ENCODE measurements at regions not wholly inside any gene's neighbourhood (a gene's known extent, or its start where the extent isn't known, plus 50 kb on each side); places are given as distances from the start of the nearest gene placed in this dataset.

GRCh38 chrX:5409106-5409505 is 819.6 kb downstream of the NLGN4X start:
- WGBS: 61% methylated on average over 5 of the region's 5 CpGs
- Histone ChIP-seq H3K4me3 (ENCODE audit: low read depth, low read length) (no peak overlapping the region), H3K27ac (ENCODE audit: low read depth) (no peak overlapping the region), H3K4me1 (ENCODE audit: insufficient read depth) (no peaks in the 10 kb centered on the region), H3K36me3 (ENCODE audit: insufficient read depth) (no peaks in the 10 kb centered on the region)
- no peak for DNase-seq (ENCODE audit: extremely low spot score)

DNA sequence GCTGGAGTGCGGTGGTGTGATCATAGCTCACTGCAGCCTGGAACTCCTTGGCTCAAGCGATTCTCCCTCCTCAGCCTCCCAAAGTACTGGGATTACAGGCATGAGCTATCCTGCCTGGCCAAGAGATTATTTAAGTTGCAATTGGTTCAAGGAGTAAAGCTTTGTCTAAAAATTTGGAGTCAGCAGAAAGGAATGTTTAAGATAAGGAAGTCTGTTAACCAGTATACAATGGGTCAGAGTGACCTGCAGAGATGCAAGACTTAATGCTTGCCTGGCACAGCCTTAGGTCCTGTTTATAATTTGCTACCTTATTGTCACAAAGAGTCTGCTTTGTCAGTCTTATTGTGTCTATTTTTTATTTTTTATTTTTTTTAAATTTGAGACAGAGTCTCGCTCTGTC is 826.2 kb downstream of the NLGN4X start:
- WGBS: 90% methylated on average over 3 of the region's 3 CpGs
- no peak for DNase-seq (ENCODE audit: extremely low spot score)

DNA sequence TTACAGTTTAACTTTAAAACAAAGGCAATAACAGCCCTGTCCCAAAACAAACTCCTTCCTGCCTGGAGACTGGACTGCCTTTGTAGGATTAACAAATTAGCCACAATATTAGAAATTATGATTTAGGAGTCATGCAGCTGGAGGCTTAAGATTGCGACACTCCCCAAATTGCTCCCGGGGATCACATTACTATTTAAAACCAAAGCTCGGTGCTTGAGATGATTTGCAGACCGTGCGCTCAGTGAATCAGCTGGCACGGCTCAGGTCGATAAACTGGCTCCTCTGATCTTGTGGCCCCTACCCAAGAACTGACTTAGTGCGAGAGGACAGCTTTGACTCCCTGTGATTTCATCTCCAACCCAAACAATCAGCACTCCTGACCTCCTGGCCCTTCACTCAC is 829.3 kb downstream of the NLGN4X start:
- no peaks in the 10 kb centered on the region for H3K36me3 ChIP-seq (ENCODE audit: insufficient read depth)
- 50% methylated on average over 8 of the region's 8 CpGs for WGBS

More for the DNA sequence above, 826.2 kb downstream of the NLGN4X start:
- Histone ChIP-seq H3K27ac (ENCODE audit: low read depth) (no peak overlapping the region), H3K4me3 (ENCODE audit: low read depth, low read length) (no peak overlapping the region), H3K36me3 (ENCODE audit: insufficient read depth) (no peaks in the 10 kb centered on the region), H3K4me1 (ENCODE audit: insufficient read depth) (no peaks in the 10 kb centered on the region)

GRCh38 chrX:5397409-5397808 is 831.3 kb downstream of the NLGN4X start:
- Histone ChIP-seq H3K4me1 (ENCODE audit: insufficient read depth) (no peaks in the 10 kb centered on the region), H3K36me3 (ENCODE audit: insufficient read depth) (no peaks in the 10 kb centered on the region), H3K27ac (ENCODE audit: low read depth) (no peak overlapping the region), H3K4me3 (ENCODE audit: low read depth, low read length) (no peak overlapping the region)
- no peak for DNase-seq (ENCODE audit: extremely low spot score)
- WGBS: 52% methylated on average over 7 of the region's 7 CpGs

More for the DNA sequence above, 829.3 kb downstream of the NLGN4X start:
- no peak overlapping the region for H3K4me3 ChIP-seq (ENCODE audit: low read depth, low read length)
- H3K4me1 ChIP-seq (ENCODE audit: insufficient read depth): no peaks in the 10 kb centered on the region
- no peak for DNase-seq (ENCODE audit: extremely low spot score)
- no peak overlapping the region for H3K27ac ChIP-seq (ENCODE audit: low read depth)

GRCh38 chrX:5390376-5390775 is 838.3 kb downstream of the NLGN4X start:
- no peak for DNase-seq (ENCODE audit: extremely low spot score)
- Histone ChIP-seq H3K36me3 (ENCODE audit: insufficient read depth) (no peaks in the 10 kb centered on the region), H3K27ac (ENCODE audit: low read depth) (no peak overlapping the region), H3K4me1 (ENCODE audit: insufficient read depth) (no peaks in the 10 kb centered on the region), H3K4me3 (ENCODE audit: low read depth, low read length) (no peak overlapping the region)
- WGBS: 85% methylated on average over 14 of the region's 14 CpGs

DNA sequence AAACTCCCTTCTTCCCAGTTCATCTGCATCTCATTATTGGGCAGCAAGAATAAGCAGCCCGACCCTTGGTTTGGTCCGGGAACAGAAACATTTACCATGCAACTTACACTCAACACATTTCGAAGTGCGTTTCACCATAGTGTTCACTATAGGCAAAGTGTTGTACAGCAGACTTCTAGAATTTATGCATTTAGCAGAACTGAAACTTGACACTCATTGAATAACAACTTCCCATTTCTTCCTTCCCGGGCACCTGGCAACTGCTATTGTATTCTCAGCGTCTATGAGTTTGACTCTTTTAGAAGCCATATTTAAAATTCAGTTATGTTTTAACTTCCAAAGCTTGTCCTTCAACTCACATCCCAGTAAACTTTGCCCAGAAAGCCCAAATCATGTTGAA is 840.6 kb downstream of the NLGN4X start:
- Histone ChIP-seq H3K27ac (ENCODE audit: low read depth) (no peak overlapping the region), H3K4me3 (ENCODE audit: low read depth, low read length) (no peak overlapping the region), H3K4me1 (ENCODE audit: insufficient read depth) (no peaks in the 10 kb centered on the region), H3K36me3 (ENCODE audit: insufficient read depth) (no peaks in the 10 kb centered on the region)
- DNase-seq (ENCODE audit: extremely low spot score): no peak
- WGBS: 82% methylated on average over 6 of the region's 6 CpGs

GRCh38 chrX:5380426-5380825 is 848.2 kb downstream of the NLGN4X start:
- no peak overlapping the region for H3K4me3 ChIP-seq (ENCODE audit: low read depth, low read length)
- no peak overlapping the region for H3K27ac ChIP-seq (ENCODE audit: low read depth)
- no peak for DNase-seq (ENCODE audit: extremely low spot score)
- no peaks in the 10 kb centered on the region for H3K36me3 ChIP-seq (ENCODE audit: insufficient read depth)
- 60% methylated on average over 3 of the region's 3 CpGs for WGBS
- no peaks in the 10 kb centered on the region for H3K4me1 ChIP-seq (ENCODE audit: insufficient read depth)

DNA sequence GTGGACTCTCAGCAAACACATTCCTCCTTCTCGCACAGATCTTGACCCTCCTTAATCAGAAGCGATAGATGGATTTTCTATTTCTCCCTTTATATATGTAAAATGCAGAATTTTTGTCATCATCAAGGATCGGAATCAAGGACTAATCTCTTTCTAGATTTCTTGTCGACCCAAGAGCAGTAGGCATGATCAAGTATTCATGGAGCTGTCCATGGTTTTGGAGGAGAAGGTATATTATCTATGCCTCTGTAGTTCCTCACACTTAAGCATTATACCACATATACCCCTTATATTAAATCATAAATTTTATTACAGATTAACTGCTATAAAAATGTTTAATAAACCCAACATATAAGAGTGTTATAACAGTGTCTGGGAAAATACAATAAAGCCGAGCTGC is 886.8 kb downstream of the NLGN4X start:
- Histone ChIP-seq H3K4me1 (ENCODE audit: insufficient read depth) (no peaks in the 10 kb centered on the region), H3K4me3 (ENCODE audit: low read depth, low read length) (no peak overlapping the region), H3K36me3 (ENCODE audit: insufficient read depth) (no peaks in the 10 kb centered on the region), H3K27ac (ENCODE audit: low read depth) (no peak overlapping the region)
- WGBS: 86% methylated on average over 5 of the region's 5 CpGs
- no peak for DNase-seq (ENCODE audit: extremely low spot score)

GRCh38 chrX:5337160-5337559 is 891.5 kb downstream of the NLGN4X start:
- 95% methylated on average over 3 of the region's 3 CpGs for WGBS
- no peak for DNase-seq (ENCODE audit: extremely low spot score)
- no peak overlapping the region for H3K4me3 ChIP-seq (ENCODE audit: low read depth, low read length)
- H3K27ac ChIP-seq (ENCODE audit: low read depth): no peak overlapping the region
- H3K36me3 ChIP-seq (ENCODE audit: insufficient read depth): no peaks in the 10 kb centered on the region
- H3K4me1 ChIP-seq (ENCODE audit: insufficient read depth): no peaks in the 10 kb centered on the region

DNA sequence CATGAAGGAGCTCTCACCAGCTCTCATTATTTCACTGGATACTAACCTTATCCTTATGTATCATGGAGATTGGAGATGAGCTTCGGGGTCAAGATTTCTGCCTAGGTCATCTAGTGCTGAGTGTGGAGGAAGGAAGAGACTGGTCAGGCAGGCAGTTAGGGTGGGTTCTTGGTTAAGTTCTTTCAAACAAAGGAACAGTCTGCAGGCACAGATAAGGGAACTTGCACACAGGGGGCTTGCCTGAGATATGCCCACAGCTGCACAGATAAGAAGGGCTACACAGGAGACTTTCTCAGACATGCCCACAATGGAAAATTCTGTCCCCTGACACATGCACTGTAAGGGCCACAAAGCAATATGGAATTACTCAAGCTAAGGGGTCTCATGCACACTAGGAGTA is 904.1 kb downstream of the NLGN4X start:
- no peak for DNase-seq (ENCODE audit: extremely low spot score)
- no peaks in the 10 kb centered on the region for H3K36me3 ChIP-seq (ENCODE audit: insufficient read depth)
- H3K4me1 ChIP-seq (ENCODE audit: insufficient read depth): no peaks in the 10 kb centered on the region
- WGBS: 93% methylated on average over 1 of the region's 1 CpG
- no peak overlapping the region for H3K4me3 ChIP-seq (ENCODE audit: low read depth, low read length)
- H3K27ac ChIP-seq (ENCODE audit: low read depth): no peak overlapping the region

DNA sequence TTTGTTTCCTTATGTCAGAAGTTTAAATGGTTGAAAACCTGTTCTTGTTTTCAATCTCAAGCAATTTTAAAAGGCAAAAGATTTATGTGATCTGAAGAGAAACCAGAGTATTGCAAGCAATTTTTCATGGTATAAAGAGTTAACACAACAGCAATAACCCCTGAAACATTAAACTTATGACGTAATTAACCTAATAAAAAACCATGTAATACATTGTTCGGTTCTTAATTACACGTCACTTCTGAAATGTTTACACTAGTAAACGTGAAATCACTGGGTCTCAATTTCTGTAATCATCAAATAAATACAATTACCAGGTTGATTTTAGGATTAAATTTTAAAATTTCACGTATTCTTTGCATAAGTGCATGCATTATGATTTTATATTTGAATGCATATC is 914.5 kb downstream of the NLGN4X start:
- H3K4me1 ChIP-seq (ENCODE audit: insufficient read depth): no peaks in the 10 kb centered on the region
- no peak overlapping the region for H3K27ac ChIP-seq (ENCODE audit: low read depth)
- no peak overlapping the region for H3K4me3 ChIP-seq (ENCODE audit: low read depth, low read length)
- H3K36me3 ChIP-seq (ENCODE audit: insufficient read depth): no peaks in the 10 kb centered on the region
- DNase-seq (ENCODE audit: extremely low spot score): no peak
- 61% methylated on average over 5 of the region's 5 CpGs for WGBS

DNA sequence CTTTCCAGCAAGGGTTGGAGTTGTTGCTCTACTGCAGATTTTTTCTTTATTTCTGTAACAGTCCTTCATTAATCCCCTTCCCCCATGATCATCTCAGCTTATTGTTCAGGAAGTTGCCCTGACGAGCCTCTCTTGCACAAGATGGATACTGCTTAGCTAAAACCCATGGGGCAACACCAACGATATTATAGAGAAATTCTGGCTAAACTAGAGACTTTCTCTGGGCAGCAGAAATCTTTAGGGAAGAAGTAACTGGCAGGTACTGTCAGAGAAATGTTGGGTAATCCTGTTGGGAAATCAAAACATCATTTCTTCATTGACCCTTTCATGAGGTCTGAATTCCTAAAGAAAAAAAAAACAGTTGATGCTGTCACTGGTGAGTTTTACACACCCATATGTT is 921.3 kb downstream of the NLGN4X start:
- no peak overlapping the region for H3K27ac ChIP-seq (ENCODE audit: low read depth)
- no peaks in the 10 kb centered on the region for H3K4me1 ChIP-seq (ENCODE audit: insufficient read depth)
- DNase-seq (ENCODE audit: extremely low spot score): no peak
- H3K36me3 ChIP-seq (ENCODE audit: insufficient read depth): no peaks in the 10 kb centered on the region
- H3K4me3 ChIP-seq (ENCODE audit: low read depth, low read length): no peak overlapping the region
- 49% methylated on average over 2 of the region's 2 CpGs for WGBS

DNA sequence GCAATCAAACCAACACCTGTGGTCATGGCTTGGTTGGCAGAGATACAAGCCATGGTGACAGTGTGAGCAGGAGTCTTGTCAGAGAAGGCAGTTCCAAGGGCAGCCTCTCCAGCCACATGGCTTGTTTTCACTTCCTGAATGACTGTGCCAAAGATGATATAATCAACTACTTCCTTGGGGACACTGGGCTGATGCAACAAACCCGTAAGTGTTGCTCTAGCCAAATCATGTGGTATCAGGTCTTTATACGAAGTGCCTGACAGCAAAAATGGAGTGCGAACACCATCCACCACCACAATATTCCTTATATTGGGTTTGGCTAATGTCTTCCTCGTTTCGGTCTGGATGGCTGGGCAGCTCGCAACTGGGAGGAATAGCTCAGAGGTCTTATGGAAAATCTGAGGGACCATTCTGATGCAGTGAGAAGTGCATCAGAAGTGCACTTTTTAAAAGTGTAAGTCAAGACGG is 922.0 kb downstream of the NLGN4X start:
- no peaks in the 10 kb centered on the region for H3K4me1 ChIP-seq (ENCODE audit: insufficient read depth)
- no peaks in the 10 kb centered on the region for H3K36me3 ChIP-seq (ENCODE audit: insufficient read depth)
- no peak overlapping the region for H3K4me3 ChIP-seq (ENCODE audit: low read depth, low read length)
- WGBS: 83% methylated on average over 7 of the region's 7 CpGs
- H3K27ac ChIP-seq (ENCODE audit: low read depth): no peak overlapping the region
- DNase-seq (ENCODE audit: extremely low spot score): no peak

GRCh38 chrX:5305452-5305851 is 923.2 kb downstream of the NLGN4X start:
- Histone ChIP-seq H3K36me3 (ENCODE audit: insufficient read depth) (no peaks in the 10 kb centered on the region), H3K27ac (ENCODE audit: low read depth) (no peak overlapping the region), H3K4me1 (ENCODE audit: insufficient read depth) (no peaks in the 10 kb centered on the region), H3K4me3 (ENCODE audit: low read depth, low read length) (no peak overlapping the region)
- 33% methylated on average over 6 of the region's 6 CpGs for WGBS
- DNase-seq (ENCODE audit: extremely low spot score): no peak

GRCh38 chrX:5295004-5295403 is 933.7 kb downstream of the NLGN4X start:
- Histone ChIP-seq H3K4me1 (ENCODE audit: insufficient read depth) (no peaks in the 10 kb centered on the region), H3K27ac (ENCODE audit: low read depth) (no peak overlapping the region), H3K36me3 (ENCODE audit: insufficient read depth) (no peaks in the 10 kb centered on the region), H3K4me3 (ENCODE audit: low read depth, low read length) (no peak overlapping the region)
- 95% methylated on average over 6 of the region's 6 CpGs for WGBS
- DNase-seq (ENCODE audit: extremely low spot score): no peak
